NCI-H510A treated with DMSO at 0.1 percent for 48 hours (cell line): ENCODE measurements at regions not wholly inside any gene's neighbourhood (a gene's known extent, or its start where the extent isn't known, plus 50 kb on each side); places are given as distances from the start of the nearest gene placed in this dataset.
"Not testable (repeated sequence)": the region's sequence is repeated elsewhere in the genome, so short reads cannot be mapped to it uniquely, and the experiment has no call there.

Experiments
- DNase-seq: peaks from one replicate; lab custom pipeline; 2025; lab: John Stamatoyannopoulos, UW

- no peak for DNase-seq
Observed at GRCh38 chr2:200102971-200103370, 147.6 kb downstream of the MAIP1 start.

- no peak for DNase-seq
Observed at GRCh38 chr2:200104015-200104414, 148.6 kb downstream of the MAIP1 start.

GRCh38 chr2:200107514-200108217, 152.3 kb downstream of the MAIP1 start:
- DNase-seq = no peak

- DNase-seq = no peak
Observed at GRCh38 chr2:200109421-200109820, 154.0 kb downstream of the MAIP1 start.

GRCh38 chr2:200110381-200110780, 155.0 kb downstream of the MAIP1 start:
- no peak for DNase-seq

GRCh38 chr2:200113016-200113799, 157.8 kb downstream of the MAIP1 start:
- DNase-seq = not testable (repeated sequence)

- DNase-seq = no peak
Observed at GRCh38 chr2:200119236-200119635, 163.9 kb downstream of the MAIP1 start.

GRCh38 chr2:200121931-200122330, 166.5 kb downstream of the MAIP1 start:
- no peak for DNase-seq

GRCh38 chr2:200122683-200123082, 167.3 kb downstream of the MAIP1 start:
- DNase-seq = no peak

- not testable (repeated sequence) for DNase-seq
Observed at GRCh38 chr2:200124665-200125368, 169.4 kb downstream of the MAIP1 start.

GRCh38 chr2:200125444-200126284, 170.3 kb downstream of the MAIP1 start:
- no peak for DNase-seq

- DNase-seq = not testable (repeated sequence)
Observed at GRCh38 chr2:200126285-200126670, 170.9 kb downstream of the MAIP1 start.

GRCh38 chr2:200126680-200127079, 171.3 kb downstream of the MAIP1 start:
- not testable (repeated sequence) for DNase-seq

- no peak for DNase-seq
Observed at GRCh38 chr2:200127848-200128247, 172.5 kb downstream of the MAIP1 start.

- DNase-seq = no peak
Observed at GRCh38 chr2:200128296-200128695, 172.9 kb downstream of the MAIP1 start.

- no peak for DNase-seq
Observed at GRCh38 chr2:200129721-200130462, 174.5 kb downstream of the MAIP1 start.

- DNase-seq = no peak
Observed at GRCh38 chr2:200130762-200131166, 175.4 kb downstream of the MAIP1 start.

GRCh38 chr2:200131307-200131706, 175.2 kb upstream of the SPATS2L start:
- no peak for DNase-seq

GRCh38 chr2:200135082-200135481, 171.4 kb upstream of the SPATS2L start:
- no peak for DNase-seq

GRCh38 chr2:200136655-200137054, 169.8 kb upstream of the SPATS2L start:
- DNase-seq = no peak

- DNase-seq = no peak
Observed at GRCh38 chr2:200137271-200137670, 169.2 kb upstream of the SPATS2L start.
